Tibial nerve (tissue), 4 donors: ENCODE measurements at regions not wholly inside any gene's neighbourhood (a gene's known extent, or its start where the extent isn't known, plus 50 kb on each side); places are given as distances from the start of the nearest gene placed in this dataset.

Experiments used
- CTCF ChIP-seq, 5 experiments: fragments of 200-600 bp in 3 of 5; fragments of 450-650 bp in 2 of 5; sonication (generic) in 3 of 5; IDR thresholded peaks; one replicate each; pipeline ENCODE4 v1.5.1; 2016 to 2019; ENCODE audit warnings: antibody characterized with exemption in 5 of 5, mild to moderate bottlenecking in 3 of 5, moderate library complexity in 2 of 5
- EP300 ChIP-seq, 2 donors: sonication (generic); formaldehyde crosslinking; IDR thresholded peaks; one replicate each; pipeline ENCODE4 v1.6.1; 2017; ENCODE audit warnings: antibody characterized with exemption in 2 of 2, mild to moderate bottlenecking in 1 of 2
- POLR2A ChIP-seq, 2 donors: fragments of 450-650 bp; IDR thresholded peaks; one replicate each; pipeline ENCODE4 v1.6.1; 2017; ENCODE audit warnings: antibody characterized with exemption in 2 of 2, mild to moderate bottlenecking in 2 of 2, moderate library complexity in 2 of 2

- TF ChIP-seq CTCF (IDR thresholded peaks at IDR 0.05) (no peak), EP300 (IDR thresholded peaks at IDR 0.05) (no peak), POLR2A (IDR thresholded peaks at IDR 0.05) (no peak)
Observed at GRCh38 chr3:104175696-104176095, 1191.0 kb upstream of the ALCAM start.
